GM12864 (cell line): ENCODE measurements at regions not wholly inside any gene's neighbourhood (a gene's known extent, or its start where the extent isn't known, plus 50 kb on each side); places are given as distances from the start of the nearest gene placed in this dataset.

Experiments
- DNase-seq: peaks from one replicate; pipeline ENCODE4 v3.0.0-alpha.2; 2011; ENCODE audit warnings: low read depth
- H3K4me3 ChIP-seq: 2 replicates; pipeline ENCODE4 v1.5.1; 2011; ENCODE audit warnings: mild to moderate bottlenecking, low read depth, low read length, control low read depth
- CTCF ChIP-seq: IDR thresholded peaks from 2 replicates; pipeline ENCODE4 v1.5.1; 2011; ENCODE audit warnings: low read depth, mild to moderate bottlenecking, moderate library complexity, low read length, control low read depth, inconsistent platforms; ENCODE audit errors: missing control alignments

- no peak for TF ChIP-seq CTCF
- no peak overlapping the region for H3K4me3 ChIP-seq
- no peak for DNase-seq
Measured at GRCh38 chr4:8690216-8691150, 97.9 kb downstream of the CPZ start.

- no peak for DNase-seq
- no peak for TF ChIP-seq CTCF
- H3K4me3 ChIP-seq, result no peak overlapping the region
Measured at GRCh38 chr4:8689741-8690140, 97.2 kb downstream of the CPZ start.

GRCh38 chr4:8688908-8689445, 96.4 kb downstream of the CPZ start:
- TF ChIP-seq CTCF, result no peak
- no peak overlapping the region for H3K4me3 ChIP-seq
- DNase-seq, result no peak

GRCh38 chr4:8688041-8688907, 95.7 kb downstream of the CPZ start:
- DNase-seq, result no peak
- TF ChIP-seq CTCF, result peak; percentile 73
- no peak overlapping the region for H3K4me3 ChIP-seq

- H3K4me3 ChIP-seq, result no peak overlapping the region
- TF ChIP-seq CTCF, result no peak
Measured at GRCh38 chr4:8687083-8687482, 94.5 kb downstream of the CPZ start.

GRCh38 chr4:8685831-8686230, 93.3 kb downstream of the CPZ start:
- no peak for DNase-seq
- TF ChIP-seq CTCF, result no peak
- no peak overlapping the region for H3K4me3 ChIP-seq

More at GRCh38 chr4:8687083-8687482, 94.5 kb downstream of the CPZ start:
- DNase-seq, result no peak
